HFFc6 (cell line): ENCODE measurements at regions not wholly inside any gene's neighbourhood (a gene's known extent, or its start where the extent isn't known, plus 50 kb on each side); places are given as distances from the start of the nearest gene placed in this dataset.

Experiments
- DNase-seq: peaks from one replicate; pipeline ENCODE4 v3.0.0-alpha.2; 2018
- H3K27ac Mint-ChIP-seq: 2 replicates; pipeline ENCODE4 v1.8.0; 2020; ENCODE audit warnings: mild to moderate bottlenecking, mixed read lengths
- H3K27me3 Mint-ChIP-seq: 2 replicates; pipeline ENCODE4 v1.8.0; 2021; ENCODE audit warnings: mild to moderate bottlenecking, moderate library complexity, mixed read lengths; ENCODE audit not compliant: insufficient read depth
- H3K36me3 Mint-ChIP-seq: 2 replicates; pipeline ENCODE4 v1.8.0; 2021; ENCODE audit warnings: low read depth, mixed read lengths
- H3K4me1 Mint-ChIP-seq: 2 replicates; pipeline ENCODE4 v1.8.0; 2020; ENCODE audit warnings: low read depth, mixed read lengths
- H3K4me3 Mint-ChIP-seq: 2 replicates; pipeline ENCODE4 v1.8.0; 2020; ENCODE audit warnings: mild to moderate bottlenecking, moderate library complexity, mixed read lengths
- H3K9me3 Mint-ChIP-seq: 2 replicates; pipeline ENCODE4 v1.8.0; 2020; ENCODE audit warnings: mild to moderate bottlenecking, mixed read lengths
- CTCF ChIP-seq: fragments of 200-600 bp; sonication (generic); IDR thresholded peaks from 2 replicates; pipeline ENCODE4 v1.5.0; 2021; ENCODE audit warnings: antibody characterized with exemption, mild to moderate bottlenecking

DNA sequence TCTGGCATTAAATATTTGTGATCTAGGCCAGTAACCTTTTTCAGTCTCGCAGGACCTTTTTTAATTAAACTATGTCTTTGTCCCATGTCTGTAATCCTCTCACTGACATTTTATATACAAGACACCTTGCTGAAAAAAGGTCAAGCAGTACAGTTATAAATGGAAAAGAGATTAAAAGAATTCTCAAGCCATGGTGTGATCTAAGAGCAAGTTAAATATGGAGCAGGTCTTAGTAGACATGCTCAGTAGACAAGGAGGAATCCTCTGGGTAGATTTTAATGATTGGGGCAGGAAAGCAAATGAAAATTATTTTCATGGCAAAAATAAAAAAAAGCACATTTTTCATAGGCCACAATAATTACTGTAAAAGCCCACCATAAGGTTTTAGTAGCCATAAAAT is 203.5 kb downstream of the PPP1R3A start:
- Mint-ChIP-seq H3K27me3 (no peaks in the 10 kb centered on the region), H3K4me3 (no peak overlapping the region), H3K4me1 (no peaks in the 10 kb centered on the region), H3K27ac (no peak overlapping the region), H3K9me3 (no peaks in the 10 kb centered on the region; the same call in 1 of the 2 replicates), H3K36me3 (no peaks in the 10 kb centered on the region)
- TF ChIP-seq CTCF: no peak
- no peak for DNase-seq

GRCh38 chr7:113710310-113711096 is 208.3 kb downstream of the PPP1R3A start:
- H3K4me3 Mint-ChIP-seq: no peak overlapping the region
- no peak overlapping the region for H3K27ac Mint-ChIP-seq
- no peaks in the 10 kb centered on the region; the same call in 1 of the 2 replicates for H3K9me3 Mint-ChIP-seq

GRCh38 chr7:113705439-113705838 is 213.4 kb downstream of the PPP1R3A start:
- DNase-seq: no peak
- Mint-ChIP-seq H3K9me3 (no peaks in the 10 kb centered on the region), H3K4me1 (no peaks in the 10 kb centered on the region), H3K27me3 (no peaks in the 10 kb centered on the region), H3K27ac (no peak overlapping the region), H3K36me3 (no peaks in the 10 kb centered on the region), H3K4me3 (no peak overlapping the region)
- TF ChIP-seq CTCF: no peak

More at GRCh38 chr7:113710310-113711096, 208.3 kb downstream of the PPP1R3A start:
- peak; percentile 97 for TF ChIP-seq CTCF
- peak; percentile 75 for DNase-seq
- Mint-ChIP-seq H3K36me3 (no peaks in the 10 kb centered on the region), H3K4me1 (no peaks in the 10 kb centered on the region), H3K27me3 (no peaks in the 10 kb centered on the region)

DNA sequence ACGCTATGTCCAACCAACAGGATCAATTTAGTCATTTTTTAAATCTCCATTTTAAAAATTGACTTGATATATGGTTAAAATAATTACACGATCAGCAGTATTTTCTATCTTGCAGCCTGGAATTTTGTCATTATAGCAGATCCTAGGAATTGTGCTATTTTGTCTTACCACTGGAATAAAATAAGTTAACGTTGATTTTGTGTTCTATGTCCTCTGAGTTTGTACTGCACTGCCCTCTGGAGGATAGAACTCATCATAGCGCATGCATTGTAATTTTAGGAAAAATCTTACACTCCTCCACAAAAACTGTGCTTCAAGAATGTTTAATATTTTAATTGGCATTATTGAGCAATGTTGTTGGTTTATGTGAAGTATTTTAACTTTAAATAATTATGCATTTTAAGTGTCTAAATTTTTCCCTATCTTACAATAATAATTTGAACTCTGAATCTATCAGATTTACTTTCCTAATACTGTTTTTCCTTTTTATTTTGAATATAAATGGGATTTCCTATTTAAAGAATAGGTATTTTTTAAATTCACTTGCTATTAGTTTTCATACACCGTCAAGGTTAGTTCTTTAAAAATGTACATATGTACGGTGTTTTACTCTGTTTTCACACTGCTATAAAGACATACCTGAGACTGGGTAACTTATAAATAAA is 220.1 kb downstream of the PPP1R3A start:
- Mint-ChIP-seq H3K36me3 (no peaks in the 10 kb centered on the region), H3K9me3 (no peaks in the 10 kb centered on the region), H3K4me1 (no peaks in the 10 kb centered on the region), H3K27ac (no peak overlapping the region), H3K4me3 (peak overlapping the region; percentile 48; the same call in 1 of the 2 replicates), H3K27me3 (no peaks in the 10 kb centered on the region)
- peak; percentile 4 for DNase-seq
- peak; percentile 84 for TF ChIP-seq CTCF

DNA sequence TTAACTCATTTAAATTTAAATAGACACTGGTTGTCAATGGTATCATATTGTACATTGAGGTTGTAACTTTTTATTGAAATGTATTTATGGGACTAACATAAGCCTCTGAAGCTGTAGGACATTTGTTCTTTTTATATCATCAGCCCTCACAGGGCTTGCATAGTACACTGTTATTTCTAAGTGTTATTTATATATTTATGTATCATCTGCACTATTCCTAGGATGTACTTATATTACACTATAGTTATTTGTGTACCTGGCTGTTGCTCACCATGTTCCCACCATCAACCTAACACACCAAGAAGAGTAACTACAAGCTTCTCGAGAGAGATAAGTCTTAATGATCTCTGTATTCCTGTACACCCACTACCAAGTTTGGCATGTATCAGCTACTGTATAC is 224.7 kb downstream of the PPP1R3A start:
- Mint-ChIP-seq H3K36me3 (no peaks in the 10 kb centered on the region), H3K4me1 (no peaks in the 10 kb centered on the region), H3K4me3 (no peak overlapping the region), H3K27me3 (no peaks in the 10 kb centered on the region), H3K27ac (no peak overlapping the region), H3K9me3 (peaks cover 9% of the 10 kb centered on the region; the same call in 1 of the 2 replicates)
- no peak for DNase-seq
- no peak for TF ChIP-seq CTCF
